ENCODE measurements at regions not wholly inside any gene's neighbourhood (a gene's known extent, or its start where the extent isn't known, plus 50 kb on each side); places are given as distances from the start of the nearest gene placed in this dataset.
"Not testable (repeated sequence)": the region's sequence is repeated elsewhere in the genome, so short reads cannot be mapped to it uniquely, and the experiment has no call there.

GRCh38 chr21:28018213-28018612, 974.5 kb downstream of the LTN1 start:
- H3K4me3 ChIP-seq (ENCODE audit: low read depth, low read length) = no peak overlapping the region
- DNase-seq (ENCODE audit: low read depth) = no peak
- no peak for TF ChIP-seq CTCF (conservative IDR thresholded peaks at IDR 0.05; ENCODE audit: low read depth, low read length)

- DNase-seq (ENCODE audit: low read depth) = peak; percentile 36
- TF ChIP-seq CTCF (conservative IDR thresholded peaks at IDR 0.05; ENCODE audit: low read depth, low read length) = no peak
- H3K4me3 ChIP-seq (ENCODE audit: low read depth, low read length) = no peak overlapping the region
Measured at GRCh38 chr21:28016571-28016970, 976.1 kb downstream of the LTN1 start.

- not testable (repeated sequence) for H3K4me3 ChIP-seq (ENCODE audit: low read depth, low read length)
- DNase-seq (ENCODE audit: low read depth) = peak; percentile 9
Measured at GRCh38 chr21:28013123-28013522, 979.6 kb downstream of the LTN1 start.

- DNase-seq (ENCODE audit: low read depth); H3K4me3 ChIP-seq (ENCODE audit: low read depth, low read length): not testable (repeated sequence)
Measured at GRCh38 chr21:28011970-28012369, 980.7 kb downstream of the LTN1 start.

- H3K4me3 ChIP-seq (ENCODE audit: low read depth, low read length); DNase-seq (ENCODE audit: low read depth): not testable (repeated sequence)
Measured at GRCh38 chr21:28008245-28008644, 984.4 kb downstream of the LTN1 start.

GRCh38 chr21:28003627-28004026, 989.0 kb downstream of the LTN1 start:
- DNase-seq (ENCODE audit: low read depth); H3K4me3 ChIP-seq (ENCODE audit: low read depth, low read length): not testable (repeated sequence)

GRCh38 chr21:27996906-27997305, 995.8 kb downstream of the LTN1 start:
- not testable (repeated sequence) for H3K4me3 ChIP-seq (ENCODE audit: low read depth, low read length)
- DNase-seq (ENCODE audit: low read depth) = peak; percentile 2

GRCh38 chr21:27984663-27985325, 1007.9 kb downstream of the LTN1 start:
- DNase-seq (ENCODE audit: low read depth) = peak; percentile 65
- H3K4me3 ChIP-seq (ENCODE audit: low read depth, low read length) = not testable (repeated sequence)

GRCh38 chr21:27979446-27979845, 1012.6 kb upstream of the ADAMTS5 start:
- peak; percentile 5 for DNase-seq (ENCODE audit: low read depth)
- H3K4me3 ChIP-seq (ENCODE audit: low read depth, low read length) = not testable (repeated sequence)

GRCh38 chr21:27975514-27975913, 1008.6 kb upstream of the ADAMTS5 start:
- DNase-seq (ENCODE audit: low read depth) = no peak
- TF ChIP-seq CTCF (conservative IDR thresholded peaks at IDR 0.05; ENCODE audit: low read depth, low read length) = no peak
- H3K4me3 ChIP-seq (ENCODE audit: low read depth, low read length) = no peak overlapping the region

GRCh38 chr21:27974152-27974551, 1007.3 kb upstream of the ADAMTS5 start:
- not testable (repeated sequence) for H3K4me3 ChIP-seq (ENCODE audit: low read depth, low read length); DNase-seq (ENCODE audit: low read depth)

GRCh38 chr21:27968240-27968639, 1001.4 kb upstream of the ADAMTS5 start:
- H3K4me3 ChIP-seq (ENCODE audit: low read depth, low read length); DNase-seq (ENCODE audit: low read depth): not testable (repeated sequence)

Data from choroid plexus epithelial cell (primary cell).